Muscle of leg (tissue), 3 donors: ENCODE measurements at regions not wholly inside any gene's neighbourhood (a gene's known extent, or its start where the extent isn't known, plus 50 kb on each side); places are given as distances from the start of the nearest gene placed in this dataset.

ENCODE experiments used
- DNase-seq: peaks from one replicate; pipeline ENCODE4 v3.0.0; 2013
- H3K27ac ChIP-seq: one replicate; pipeline ENCODE4 v1.5.1; 2013; ENCODE audit warnings: mild to moderate bottlenecking, low read length, control low read depth
- H3K27me3 ChIP-seq: one replicate; pipeline ENCODE4 v1.6.1; 2013; ENCODE audit warnings: low read length; ENCODE audit not compliant: control insufficient read depth, insufficient read depth
- H3K36me3 ChIP-seq: one replicate; pipeline ENCODE4 v1.6.1; 2013; ENCODE audit warnings: low read length; ENCODE audit not compliant: control insufficient read depth, insufficient read depth
- H3K4me1 ChIP-seq: one replicate; pipeline ENCODE4 v1.6.1; 2013; ENCODE audit warnings: low read length; ENCODE audit not compliant: control insufficient read depth, insufficient read depth
- H3K4me3 ChIP-seq: one replicate; pipeline ENCODE4 v1.5.1; 2013; ENCODE audit warnings: low read length, control low read depth
- H3K9me3 ChIP-seq: replicated peaks from 2 replicates; pipeline ENCODE4 v1.6.1; 2013; ENCODE audit warnings: low read depth, low read length; ENCODE audit not compliant: control insufficient read depth
- WGBS: methylation state at CpG from one replicate; pipeline ENCODE4 v1.1.5; 2013; ENCODE audit warnings: missing lambda C conversion rate; ENCODE audit not compliant: insufficient coverage; 5-methylcytosine and 5-hydroxymethylcytosine counted together

DNA sequence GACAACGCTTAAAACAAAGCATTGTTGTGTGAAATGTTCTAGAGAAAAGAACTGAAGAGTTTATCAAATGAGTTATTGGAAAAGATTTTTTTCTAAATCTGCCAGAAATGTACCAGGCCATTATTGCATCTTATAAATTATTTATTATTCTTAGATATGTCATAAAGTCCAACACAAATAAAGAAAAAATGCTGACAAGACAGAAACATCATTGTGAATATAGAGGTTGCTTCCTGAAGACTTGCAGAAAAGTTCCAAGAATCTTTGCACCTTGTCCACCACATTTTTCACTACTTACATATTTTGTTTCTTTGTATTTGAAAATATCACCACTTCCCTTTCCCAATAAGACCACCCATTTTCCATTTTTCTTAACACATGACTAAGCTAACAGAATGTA lies 545.8 kb downstream of the IQCM start:
- WGBS: no CpG with 5 or more reads among the region's 1 CpG
- H3K4me3 ChIP-seq: no peak overlapping the region
- no peak for DNase-seq
- H3K27me3 ChIP-seq: no peaks in the 10 kb centered on the region
- no peaks in the 10 kb centered on the region for H3K4me1 ChIP-seq
- no peaks in the 10 kb centered on the region for H3K9me3 ChIP-seq
- H3K36me3 ChIP-seq: no peaks in the 10 kb centered on the region
- no peak overlapping the region for H3K27ac ChIP-seq

DNA sequence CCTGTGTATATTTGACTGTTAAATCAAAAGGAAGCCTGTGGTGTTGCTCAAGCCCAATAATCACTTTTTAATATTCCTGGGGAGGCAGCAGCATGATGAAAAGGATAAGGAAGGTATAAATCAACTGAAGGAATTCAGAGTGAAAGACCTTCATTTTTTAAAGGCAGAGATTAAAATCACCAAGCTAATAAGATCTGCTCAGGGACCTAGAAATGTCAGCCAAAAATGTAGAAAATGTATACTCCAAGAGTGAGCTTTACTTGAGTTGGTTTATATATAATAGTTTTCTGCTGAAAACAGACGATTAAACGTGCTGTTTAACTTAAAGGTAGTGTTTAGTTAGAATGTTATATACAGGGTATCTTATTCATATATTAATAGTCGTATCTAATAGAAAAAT lies 549.3 kb downstream of the IQCM start:
- Histone ChIP-seq H3K36me3 (no peaks in the 10 kb centered on the region), H3K9me3 (no peaks in the 10 kb centered on the region), H3K4me3 (no peak overlapping the region), H3K27me3 (no peaks in the 10 kb centered on the region), H3K27ac (no peak overlapping the region), H3K4me1 (no peaks in the 10 kb centered on the region)
- no peak for DNase-seq
- no CpG with 5 or more reads among the region's 3 CpGs for WGBS

DNA sequence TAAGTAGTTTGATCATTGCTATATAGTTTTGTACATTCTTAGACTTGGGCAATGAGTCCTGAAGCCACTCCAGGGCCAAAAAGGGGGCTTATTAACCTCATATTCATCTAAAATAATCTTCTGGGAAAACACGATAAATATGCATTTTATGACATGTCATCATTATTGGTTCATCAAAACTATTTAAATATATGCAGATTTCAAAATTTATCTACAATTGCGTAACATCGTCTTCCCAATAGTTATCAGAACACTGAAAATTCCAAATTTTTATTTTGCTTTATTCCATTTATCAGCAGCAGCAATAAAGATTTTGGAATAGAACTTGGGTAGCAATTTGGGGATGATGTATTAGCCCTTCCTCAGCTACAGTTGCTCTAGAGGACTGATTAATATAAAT lies 550.0 kb downstream of the IQCM start:
- Histone ChIP-seq H3K4me1 (no peaks in the 10 kb centered on the region), H3K27me3 (no peaks in the 10 kb centered on the region), H3K4me3 (no peak overlapping the region), H3K36me3 (no peaks in the 10 kb centered on the region), H3K27ac (no peak overlapping the region), H3K9me3 (no peaks in the 10 kb centered on the region)
- no peak for DNase-seq
- no CpG with 5 or more reads among the region's 3 CpGs for WGBS

DNA sequence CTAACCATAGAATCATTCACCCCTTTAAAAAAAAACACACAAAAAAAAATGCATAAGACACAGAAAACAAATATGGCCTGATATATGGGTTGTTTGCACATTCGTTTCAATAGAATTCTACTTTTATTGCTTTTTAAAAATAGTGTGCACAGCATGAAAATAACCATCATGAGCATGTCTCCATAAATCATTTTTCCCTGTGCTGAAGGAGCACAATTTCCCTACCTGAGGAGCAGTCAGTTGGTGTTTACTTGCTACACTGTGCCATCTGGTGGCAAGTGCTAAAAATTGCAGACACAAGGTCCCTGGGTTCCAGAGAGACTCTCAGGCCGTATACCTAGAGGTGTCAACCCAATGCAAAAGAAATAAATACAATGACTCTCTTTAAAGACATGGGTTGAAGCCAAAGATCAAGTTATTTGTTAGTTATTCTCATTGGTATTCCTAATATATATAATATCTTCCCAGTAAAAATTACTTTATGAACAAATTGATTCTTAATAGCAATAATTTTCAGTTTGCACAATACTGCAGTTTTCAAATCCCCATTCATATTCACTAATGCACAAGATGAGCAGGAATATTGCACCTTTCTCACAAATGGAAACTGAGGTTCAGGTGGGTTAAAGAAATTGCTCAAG lies 551.4 kb downstream of the IQCM start:
- no peaks in the 10 kb centered on the region for H3K4me1 ChIP-seq
- no peak overlapping the region for H3K4me3 ChIP-seq
- peak; percentile 23 for DNase-seq
- H3K9me3 ChIP-seq: no peaks in the 10 kb centered on the region
- no CpG with 5 or more reads among the region's 2 CpGs for WGBS
- no peak overlapping the region for H3K27ac ChIP-seq
- H3K36me3 ChIP-seq: no peaks in the 10 kb centered on the region
- H3K27me3 ChIP-seq: no peaks in the 10 kb centered on the region

DNA sequence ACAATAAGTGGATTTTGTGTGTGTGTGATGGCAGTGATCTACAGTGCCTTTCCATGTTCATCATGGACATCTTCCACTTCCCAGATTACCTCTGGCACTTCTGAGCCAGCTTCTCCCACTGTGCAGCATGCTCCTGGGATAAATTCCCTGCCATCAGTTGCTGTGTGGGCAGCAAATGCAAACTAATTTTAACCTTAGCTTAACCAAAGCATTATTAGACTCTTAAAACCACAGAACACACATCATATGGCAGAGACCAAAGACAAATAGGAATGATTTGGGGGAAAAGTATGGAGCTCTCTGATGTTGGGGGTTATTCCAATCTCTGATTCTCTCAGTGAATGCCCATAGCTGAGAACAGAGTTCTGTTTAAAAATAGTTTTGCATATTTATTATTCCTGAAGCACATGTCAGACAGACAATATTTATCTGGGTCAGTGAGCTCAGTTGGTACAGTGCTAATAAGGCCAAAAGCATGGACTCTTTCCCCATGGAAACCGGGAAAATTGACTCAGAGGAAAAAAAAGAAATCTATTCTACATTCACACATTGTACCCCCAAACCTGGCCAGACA lies 567.4 kb downstream of the IQCM start:
- no CpG with 5 or more reads among the region's 1 CpG for WGBS
- no peak for DNase-seq
- Histone ChIP-seq H3K27me3 (no peaks in the 10 kb centered on the region), H3K4me3 (no peak overlapping the region), H3K27ac (no peak overlapping the region), H3K9me3 (no peaks in the 10 kb centered on the region), H3K36me3 (no peaks in the 10 kb centered on the region), H3K4me1 (peaks cover 2% of the 10 kb centered on the region)

DNA sequence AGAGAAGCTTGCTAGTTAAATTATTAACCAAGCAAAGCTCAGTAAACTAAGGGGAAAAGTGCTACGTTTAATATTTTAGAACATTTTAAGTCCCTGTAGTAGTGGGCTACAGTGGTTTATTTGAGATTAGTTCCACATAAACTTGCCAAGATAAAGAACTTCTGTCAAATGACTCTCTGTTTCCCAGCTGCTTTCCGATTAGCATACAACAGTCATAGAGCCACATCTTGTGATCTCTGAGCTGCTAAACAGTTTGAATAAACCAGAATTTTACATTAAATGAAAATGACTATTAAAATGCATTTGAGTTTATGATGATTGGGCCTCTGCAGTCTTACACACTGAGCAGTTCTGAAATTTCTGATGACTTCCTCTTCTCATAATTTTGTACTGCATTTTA lies 568.5 kb downstream of the IQCM start:
- no peak overlapping the region for H3K27ac ChIP-seq
- no CpG with 5 or more reads among the region's 2 CpGs for WGBS
- peaks cover 2% of the 10 kb centered on the region for H3K4me1 ChIP-seq
- no peaks in the 10 kb centered on the region for H3K9me3 ChIP-seq
- no peaks in the 10 kb centered on the region for H3K27me3 ChIP-seq
- no peaks in the 10 kb centered on the region for H3K36me3 ChIP-seq
- peak; percentile 65 for DNase-seq
- H3K4me3 ChIP-seq: no peak overlapping the region

DNA sequence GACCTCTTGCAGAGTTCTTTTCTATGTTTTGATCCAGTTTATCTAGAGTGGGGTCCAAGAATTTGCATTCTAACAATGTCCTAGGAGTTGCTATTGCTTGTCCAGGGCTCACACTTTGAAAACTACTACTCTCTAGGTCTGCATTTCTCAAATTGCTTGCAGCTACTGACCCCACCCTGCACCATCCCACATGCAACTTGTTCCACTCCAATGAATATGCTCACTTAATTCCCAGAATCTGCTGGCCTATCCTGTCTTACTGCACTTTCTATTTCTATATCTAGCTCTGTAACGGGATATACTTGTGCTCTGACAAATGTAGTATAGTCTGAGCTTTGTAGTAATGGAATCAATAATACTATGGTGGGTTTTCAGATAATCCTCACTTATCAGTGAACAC lies 570.3 kb downstream of the IQCM start:
- no peak for DNase-seq
- Histone ChIP-seq H3K36me3 (no peaks in the 10 kb centered on the region), H3K27ac (no peak overlapping the region), H3K9me3 (no peaks in the 10 kb centered on the region), H3K4me3 (no peak overlapping the region), H3K27me3 (no peaks in the 10 kb centered on the region), H3K4me1 (peaks cover 2% of the 10 kb centered on the region)
- no CpG with 5 or more reads among the region's 1 CpG for WGBS

DNA sequence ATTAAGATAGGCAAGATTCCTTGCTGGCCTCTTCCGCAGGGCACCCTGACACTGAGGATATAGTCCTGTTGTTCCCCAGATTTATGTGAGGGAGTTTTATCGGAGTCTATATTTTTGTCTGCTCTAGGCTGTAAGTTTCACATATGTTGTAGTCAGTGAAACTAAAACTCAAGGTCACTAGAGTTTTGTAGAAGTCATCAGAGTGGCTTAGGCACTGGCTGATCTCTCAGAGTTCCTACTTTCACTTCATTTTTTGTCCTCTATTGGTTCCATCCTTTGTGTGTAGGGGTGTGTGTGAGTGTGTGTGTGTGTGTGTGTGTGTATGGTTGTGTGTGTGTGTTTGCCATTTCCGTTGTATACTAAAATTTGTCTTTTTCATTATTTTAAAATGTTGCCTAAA lies 577.5 kb downstream of the IQCM start:
- DNase-seq: no peak
- Histone ChIP-seq H3K27ac (no peak overlapping the region), H3K36me3 (no peaks in the 10 kb centered on the region), H3K9me3 (no peaks in the 10 kb centered on the region), H3K27me3 (no peaks in the 10 kb centered on the region), H3K4me1 (no peaks in the 10 kb centered on the region), H3K4me3 (no peak overlapping the region)
- 80% methylated on average over 1 of the region's 3 CpGs for WGBS

DNA sequence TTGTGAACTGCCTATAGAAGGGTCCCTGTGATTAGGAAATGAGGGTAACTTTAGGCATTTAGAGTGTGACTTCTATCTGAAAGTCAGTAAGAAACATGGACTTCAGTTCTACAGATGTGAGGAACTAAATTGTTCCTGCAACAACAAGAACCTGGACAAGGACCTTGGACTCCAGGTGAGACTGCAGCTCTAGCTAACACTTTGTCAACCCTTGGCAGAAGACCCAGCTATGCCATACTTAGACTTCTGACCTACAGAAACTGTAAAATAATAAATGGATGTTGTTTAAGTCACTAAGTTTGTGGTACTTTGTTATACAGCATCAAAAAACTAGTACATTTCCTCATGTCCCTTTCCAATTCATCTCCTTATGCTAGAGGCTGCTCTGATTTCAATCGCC lies 580.8 kb downstream of the IQCM start:
- H3K27me3 ChIP-seq: no peaks in the 10 kb centered on the region
- DNase-seq: no peak
- no peak overlapping the region for H3K4me3 ChIP-seq
- H3K36me3 ChIP-seq: no peaks in the 10 kb centered on the region
- no peak overlapping the region for H3K27ac ChIP-seq
- no peaks in the 10 kb centered on the region for H3K9me3 ChIP-seq
- no CpG with 5 or more reads among the region's 1 CpG for WGBS
- no peaks in the 10 kb centered on the region for H3K4me1 ChIP-seq

DNA sequence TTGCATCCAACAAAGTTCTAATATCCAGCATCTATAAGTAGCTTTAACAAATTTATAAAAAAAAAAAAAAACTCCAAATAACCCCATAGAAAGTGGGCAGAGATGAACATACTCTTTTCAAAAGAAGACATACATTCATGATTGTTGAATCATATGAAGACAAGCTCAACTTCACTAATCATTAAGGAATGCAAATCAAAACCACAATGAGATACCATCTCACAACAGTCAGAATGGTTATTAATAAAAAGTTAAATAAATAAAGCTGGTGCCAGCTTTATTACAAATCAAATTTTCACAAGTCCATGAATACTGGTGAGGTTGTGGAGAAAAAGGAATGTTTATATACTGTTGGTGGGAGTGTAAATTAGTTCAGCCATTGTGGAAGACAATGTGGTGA lies 592.0 kb downstream of the IQCM start:
- Histone ChIP-seq H3K27ac (no peak overlapping the region), H3K9me3 (peaks cover 2% of the 10 kb centered on the region), H3K36me3 (no peaks in the 10 kb centered on the region), H3K27me3 (no peaks in the 10 kb centered on the region), H3K4me1 (no peaks in the 10 kb centered on the region), H3K4me3 (no peak overlapping the region)
- no peak for DNase-seq

DNA sequence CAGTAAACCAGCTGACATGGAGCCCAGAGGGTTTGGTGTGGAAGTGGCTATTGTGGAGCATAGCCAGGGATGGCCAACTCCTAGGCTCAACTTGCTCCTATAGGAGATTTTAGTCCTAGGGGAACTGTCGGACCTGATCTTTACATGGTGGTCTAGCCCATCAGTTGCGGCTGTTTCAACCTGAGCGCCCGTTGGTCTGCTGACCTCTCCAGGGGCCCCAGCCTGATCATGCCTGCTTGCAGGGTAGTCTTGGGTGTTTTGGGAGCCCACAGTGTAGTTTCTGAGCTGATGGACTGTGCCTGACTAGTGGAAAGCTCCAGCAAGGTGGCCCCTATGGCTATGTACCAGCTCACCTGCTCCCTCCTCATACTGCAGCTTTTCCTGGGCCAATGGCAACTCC lies 597.0 kb downstream of the IQCM start:
- no peak overlapping the region for H3K4me3 ChIP-seq
- peaks cover 4% of the 10 kb centered on the region for H3K9me3 ChIP-seq
- H3K27ac ChIP-seq: no peak overlapping the region
- no peak for DNase-seq
- H3K27me3 ChIP-seq: no peaks in the 10 kb centered on the region
- 93% methylated on average over 3 of the region's 4 CpGs for WGBS
- no peaks in the 10 kb centered on the region for H3K4me1 ChIP-seq
- no peaks in the 10 kb centered on the region for H3K36me3 ChIP-seq
